Uterus (tissue), 3 donors: ENCODE measurements at regions not wholly inside any gene's neighbourhood (a gene's known extent, or its start where the extent isn't known, plus 50 kb on each side); places are given as distances from the start of the nearest gene placed in this dataset.

Source experiments
- DNase-seq, 2 donors: peaks; one replicate each; pipeline ENCODE4 v3.0.0-alpha.2; 2019 to 2020
- H3K27ac ChIP-seq, 2 donors: fragments of 200-600 bp; sonication (generic); 1 replicate in 1 of 2; 2 replicates in 1 of 2; pipeline ENCODE4 v1.5.1; 2016 to 2018
- H3K27me3 ChIP-seq, 2 donors: fragments of 200-600 bp; sonication (generic); one replicate each; pipeline ENCODE4 v1.5.1; 2018 to 2019; ENCODE audit warnings: control low read depth in 1 of 2
- H3K36me3 ChIP-seq, 2 donors: fragments of 200-600 bp; sonication (generic); one replicate each; pipeline ENCODE4 v1.5.1; 2019; ENCODE audit warnings: control low read depth in 1 of 2
- H3K4me1 ChIP-seq, 2 donors: fragments of 200-600 bp; sonication (generic); one replicate each; pipeline ENCODE4 v1.5.1; 2018 to 2019; ENCODE audit warnings: control low read depth in 1 of 2
- H3K4me3 ChIP-seq, 2 donors: fragments of 200-600 bp; sonication (generic); 1 replicate in 1 of 2; 2 replicates in 1 of 2; pipeline ENCODE4 v1.5.1; 2018 to 2019; ENCODE audit warnings: mild to moderate bottlenecking in 1 of 2
- H3K9me3 ChIP-seq, 2 donors: fragments of 200-600 bp; sonication (generic); one replicate each; pipeline ENCODE4 v1.5.1; 2019; ENCODE audit warnings: control low read depth in 1 of 2
- CTCF ChIP-seq, 4 experiments: fragments of 200-600 bp in 2 of 4; fragments of 450-650 bp in 2 of 4; sonication (generic) in 2 of 4; IDR thresholded peaks; one replicate each; pipeline ENCODE4 v1.5.1; 2016 to 2019; ENCODE audit warnings: antibody characterized with exemption in 4 of 4, mild to moderate bottlenecking in 2 of 4, moderate library complexity in 1 of 4
- POLR2A ChIP-seq, 2 donors: fragments of 450-650 bp; IDR thresholded peaks; one replicate each; pipeline ENCODE4 v1.6.1; 2016; ENCODE audit warnings: antibody characterized with exemption in 2 of 2, mild to moderate bottlenecking in 1 of 2, moderate library complexity in 1 of 2
- intact Hi-C: fragments of 100-400 bp; cut with DNase I; formaldehyde crosslinking; loops from one replicate; pipeline ENCODE4 v1.15.1; 2023; ENCODE audit warnings: low total_unique reads
- donor health status: DM: yes; HTN: yes; CAD: no.

GRCh38 chr18:67893916-67894315, 377.4 kb upstream of the DSEL start:
- no peak overlapping the region for H3K27ac ChIP-seq
- no peak overlapping the region for H3K4me3 ChIP-seq
- TF ChIP-seq CTCF (IDR thresholded peaks at IDR 0.05), result no peak
- TF ChIP-seq POLR2A (IDR thresholded peaks at IDR 0.05), result no peak
- no peaks in the 10 kb centered on the region for H3K9me3 ChIP-seq
- DNase-seq, result no peak
- intact Hi-C loops, result no loop called here
- H3K36me3 ChIP-seq, result no peaks in the 10 kb centered on the region
- H3K27me3 ChIP-seq, result no peaks in the 10 kb centered on the region
- no peaks in the 10 kb centered on the region for H3K4me1 ChIP-seq

- Histone ChIP-seq H3K27me3 (no peaks in the 10 kb centered on the region), H3K9me3 (no peaks in the 10 kb centered on the region), H3K4me1 (no peaks in the 10 kb centered on the region), H3K4me3 (no peak overlapping the region), H3K36me3 (no peaks in the 10 kb centered on the region), H3K27ac (no peak overlapping the region)
- intact Hi-C loops, result no loop called here
- TF ChIP-seq CTCF (IDR thresholded peaks at IDR 0.05) (no peak), POLR2A (IDR thresholded peaks at IDR 0.05) (no peak)
- DNase-seq, result no peak
Observed at GRCh38 chr18:67876871-67877270, 360.4 kb upstream of the DSEL start.

GRCh38 chr18:67875944-67876343, 359.4 kb upstream of the DSEL start:
- TF ChIP-seq CTCF (IDR thresholded peaks at IDR 0.05), result no peak
- no peak for TF ChIP-seq POLR2A (IDR thresholded peaks at IDR 0.05)
- Histone ChIP-seq H3K4me1 (no peaks in the 10 kb centered on the region), H3K27me3 (no peaks in the 10 kb centered on the region), H3K36me3 (no peaks in the 10 kb centered on the region), H3K4me3 (no peak overlapping the region), H3K9me3 (no peaks in the 10 kb centered on the region), H3K27ac (no peak overlapping the region)
- no peak for DNase-seq
- intact Hi-C loops, result no loop called here

GRCh38 chr18:67875060-67875459, 358.5 kb upstream of the DSEL start:
- H3K27me3 ChIP-seq, result no peaks in the 10 kb centered on the region
- no peaks in the 10 kb centered on the region for H3K9me3 ChIP-seq
- no peak for TF ChIP-seq CTCF (IDR thresholded peaks at IDR 0.05)
- TF ChIP-seq POLR2A (IDR thresholded peaks at IDR 0.05), result no peak
- no peaks in the 10 kb centered on the region for H3K36me3 ChIP-seq
- H3K27ac ChIP-seq, result no peak overlapping the region
- intact Hi-C loops, result no loop called here
- no peak for DNase-seq
- H3K4me3 ChIP-seq, result no peak overlapping the region
- no peaks in the 10 kb centered on the region for H3K4me1 ChIP-seq

- H3K27ac ChIP-seq, result no peak overlapping the region
- no peak overlapping the region for H3K4me3 ChIP-seq
- no peaks in the 10 kb centered on the region for H3K27me3 ChIP-seq
- H3K9me3 ChIP-seq, result no peaks in the 10 kb centered on the region
- H3K4me1 ChIP-seq, result no peaks in the 10 kb centered on the region
- TF ChIP-seq POLR2A (IDR thresholded peaks at IDR 0.05) (no peak), CTCF (IDR thresholded peaks at IDR 0.05) (no peak)
- intact Hi-C loops, result no loop called here
- DNase-seq, result no peak
- H3K36me3 ChIP-seq, result no peaks in the 10 kb centered on the region
Observed at GRCh38 chr18:67865400-67865799, 348.9 kb upstream of the DSEL start.
